Activated naive CD4-positive, alpha-beta T cell treated with anti-CD3 and anti-CD28 coated beads, Interleukin-2, amount 50 U/mL, for 72 hours (primary cell): ENCODE measurements at regions not wholly inside any gene's neighbourhood (a gene's known extent, or its start where the extent isn't known, plus 50 kb on each side); places are given as distances from the start of the nearest gene placed in this dataset.
"Not testable (repeated sequence)": the region's sequence is repeated elsewhere in the genome, so short reads cannot be mapped to it uniquely, and the experiment has no call there.

Experiments used
- ATAC-seq, 2 donors: fragments of 150-1000 bp; cut with Tn5 transposase; 2 replicates each; pipeline ENCODE4 v1.10.0; 2021; ENCODE audit warnings: mild to moderate bottlenecking in 2 of 2, moderate library complexity in 2 of 2
- DNase-seq, 2 donors: peaks; one replicate each; pipeline ENCODE4 v3.0.0; 2021 to 2022; ENCODE audit warnings: low spot score in 2 of 2
- H3K27ac Mint-ChIP-seq, 2 donors: one replicate each; pipeline ENCODE4 v1.8.0; 2022; ENCODE audit warnings: mild to moderate bottlenecking in 2 of 2, mixed read lengths in 2 of 2
- H3K36me3 Mint-ChIP-seq, 2 donors: one replicate each; pipeline ENCODE4 v1.8.0; 2022; ENCODE audit warnings: mixed read lengths in 2 of 2
- H3K9me3 Mint-ChIP-seq, 2 donors: one replicate each; pipeline ENCODE4 v1.8.0; 2022; ENCODE audit warnings: mixed read lengths in 2 of 2

- Mint-ChIP-seq H3K27ac (no peak overlapping the region), H3K9me3 (no peaks in the 10 kb centered on the region), H3K36me3 (no peaks in the 10 kb centered on the region)
- ATAC-seq (no peak), DNase-seq (no peak)
Measured at GRCh38 chr6:69555088-69555638, 241.6 kb downstream of the LMBRD1 start.

GRCh38 chr6:69542494-69542893, 254.3 kb downstream of the LMBRD1 start:
- no peak for ATAC-seq
- H3K27ac Mint-ChIP-seq = no peak overlapping the region

GRCh38 chr6:69527921-69528476, 268.8 kb downstream of the LMBRD1 start:
- ATAC-seq (no peak), DNase-seq (no peak)
- Mint-ChIP-seq H3K9me3 (peaks cover 0 to 4% of the 10 kb centered on the region in 2 donors), H3K36me3 (no peaks in the 10 kb centered on the region), H3K27ac (no peak overlapping the region)

More at GRCh38 chr6:69542494-69542893, 254.3 kb downstream of the LMBRD1 start:
- no peak for DNase-seq
- H3K36me3 Mint-ChIP-seq = no peaks in the 10 kb centered on the region
- H3K9me3 Mint-ChIP-seq = no peaks in the 10 kb centered on the region

GRCh38 chr6:69515480-69515879, 281.3 kb downstream of the LMBRD1 start:
- ATAC-seq, DNase-seq, H3K36me3 Mint-ChIP-seq, H3K27ac Mint-ChIP-seq: not testable (repeated sequence)
- peaks cover 9 to 11% of the 10 kb centered on the region in 2 donors for H3K9me3 Mint-ChIP-seq

GRCh38 chr6:69494595-69494994, 302.2 kb downstream of the LMBRD1 start:
- ATAC-seq (no peak), DNase-seq (no peak)
- H3K9me3 Mint-ChIP-seq = peaks cover 14 to 18% of the 10 kb centered on the region in 2 donors
- peaks cover 0 to 16% of the 10 kb centered on the region in 2 donors for H3K36me3 Mint-ChIP-seq
- no peak overlapping the region for H3K27ac Mint-ChIP-seq

- Mint-ChIP-seq H3K27ac (no peak overlapping the region), H3K9me3 (peaks cover 14 to 18% of the 10 kb centered on the region in 2 donors), H3K36me3 (peaks cover 0 to 16% of the 10 kb centered on the region in 2 donors)
- no peak for DNase-seq
- ATAC-seq = no peak
Measured at GRCh38 chr6:69489970-69490369, 306.8 kb downstream of the LMBRD1 start.

- Mint-ChIP-seq H3K36me3 (no peaks in the 10 kb centered on the region), H3K27ac (no peak overlapping the region), H3K9me3 (peaks cover 3 to 5% of the 10 kb centered on the region in 2 donors)
- ATAC-seq (no peak), DNase-seq (no peak)
Measured at GRCh38 chr6:69487688-69488087, 309.1 kb downstream of the LMBRD1 start.

- DNase-seq (no peak), ATAC-seq (no peak)
- Mint-ChIP-seq H3K9me3 (peaks cover 0 to 10% of the 10 kb centered on the region in 2 donors), H3K27ac (no peak overlapping the region), H3K36me3 (no peaks in the 10 kb centered on the region)
Measured at GRCh38 chr6:69466979-69467570, 329.7 kb downstream of the LMBRD1 start.

- H3K36me3 Mint-ChIP-seq = no peaks in the 10 kb centered on the region
- H3K27ac Mint-ChIP-seq = no peak overlapping the region
- no peak for ATAC-seq
- peaks cover 0 to 10% of the 10 kb centered on the region in 2 donors for H3K9me3 Mint-ChIP-seq
- DNase-seq = no peak
Measured at GRCh38 chr6:69465866-69466265, 330.9 kb downstream of the LMBRD1 start.

GRCh38 chr6:69456086-69456485, 340.7 kb downstream of the LMBRD1 start:
- no peak overlapping the region for H3K27ac Mint-ChIP-seq
- ATAC-seq = no peak
- DNase-seq = no peak
- peaks cover 0 to 17% of the 10 kb centered on the region in 2 donors for H3K9me3 Mint-ChIP-seq
- H3K36me3 Mint-ChIP-seq = no peaks in the 10 kb centered on the region

- DNase-seq, H3K27ac Mint-ChIP-seq, H3K36me3 Mint-ChIP-seq, ATAC-seq: not testable (repeated sequence)
- H3K9me3 Mint-ChIP-seq = peaks cover 0 to 25% of the 10 kb centered on the region in 2 donors
Measured at GRCh38 chr6:69454619-69455018, 342.2 kb downstream of the LMBRD1 start.

GRCh38 chr6:69450493-69450892, 346.3 kb downstream of the LMBRD1 start:
- H3K9me3 Mint-ChIP-seq = peaks cover 0 to 44% of the 10 kb centered on the region in 2 donors
- not testable (repeated sequence) for H3K27ac Mint-ChIP-seq, ATAC-seq, H3K36me3 Mint-ChIP-seq, DNase-seq

- Mint-ChIP-seq H3K9me3 (peaks cover 0 to 44% of the 10 kb centered on the region in 2 donors), H3K36me3 (peaks cover 0 to 6% of the 10 kb centered on the region in 2 donors), H3K27ac (no peak overlapping the region)
- DNase-seq (no peak), ATAC-seq (no peak)
Measured at GRCh38 chr6:69449887-69450286, 346.9 kb downstream of the LMBRD1 start.
